SK-N-SH (cell line): ENCODE measurements at regions not wholly inside any gene's neighbourhood (a gene's known extent, or its start where the extent isn't known, plus 50 kb on each side); places are given as distances from the start of the nearest gene placed in this dataset.

Source experiments
- CTCF ChIA-PET: fragments of 300-600, 350-600 bp; formaldehyde crosslinking; extraction: SDS; loops from one replicate; lab custom pipeline; 2021; lab: Yijun Ruan, JAX
- POLR2A ChIA-PET: fragments of 350-600 bp; sonication (Branson Sonifier 250); formaldehyde crosslinking; extraction: SDS; loops from one replicate; lab custom pipeline; 2020; ENCODE audit warnings: antibody characterized with exemption, inconsistent platforms; lab: Yijun Ruan, JAX
- DNase-seq: peaks from one replicate; pipeline ENCODE4 v3.0.0; 2012
- H2AFZ ChIP-seq: fragments of 200-600 bp; sonication (generic); 2 replicates; pipeline ENCODE4 v1.8.1; 2016; ENCODE audit warnings: antibody characterized with exemption, mild to moderate bottlenecking, low read depth
- H3F3A ChIP-seq: fragments of 200-600 bp; sonication (generic); replicated peaks from 2 replicates; pipeline ENCODE3; 2016; ENCODE audit warnings: antibody characterized with exemption, mild to moderate bottlenecking; ENCODE audit not compliant: insufficient read depth
- H3K27ac ChIP-seq, 2 experiments: fragments of 200-500 bp in 1 of 2; fragments of 200-600 bp in 1 of 2; sonication (Bioruptor generic) in 1 of 2; sonication (generic), shearing (Covaris generic) in 1 of 2; 2 replicates each; pipeline versions ENCODE4 v1.5.1 to v1.6.1; 2014 to 2016; ENCODE audit warnings: low read depth in 2 of 2, inconsistent platforms in 1 of 2, low read length in 1 of 2, mild to moderate bottlenecking in 1 of 2, mixed read lengths in 1 of 2
- H3K27me3 ChIP-seq: fragments of 200-600 bp; sonication (generic), shearing (Covaris generic); 2 replicates; pipeline ENCODE4 v1.6.1; 2016; ENCODE audit warnings: mixed run types; ENCODE audit not compliant: insufficient read depth
- H3K36me3 ChIP-seq, 2 experiments: fragments of 200-500 bp in 1 of 2; fragments of 200-600 bp in 1 of 2; sonication (Bioruptor generic) in 1 of 2; sonication (generic) in 1 of 2; replicated peaks in 1 of 2; 2 replicates each; pipeline versions ENCODE3 to v1.5.1; 2014 to 2016; ENCODE audit warnings: low read length in 1 of 2, mild to moderate bottlenecking in 1 of 2; ENCODE audit not compliant: insufficient read depth in 2 of 2, control insufficient read depth in 1 of 2
- H3K4me1 ChIP-seq, 2 experiments: fragments of 200-500 bp in 1 of 2; fragments of 200-600 bp in 1 of 2; sonication (Bioruptor generic) in 1 of 2; sonication (generic), shearing (Covaris generic) in 1 of 2; 2 replicates each; pipeline versions ENCODE4 v1.5.1 to v1.6.1; 2014 to 2016; ENCODE audit warnings: low read depth in 1 of 2, low read length in 1 of 2, mixed run types in 1 of 2; ENCODE audit not compliant: insufficient read depth in 2 of 2, control insufficient read depth in 1 of 2
- H3K4me2 ChIP-seq: fragments of 200-600 bp; sonication (generic), shearing (Covaris generic); 2 replicates; pipeline ENCODE4 v1.6.1; 2017; ENCODE audit warnings: mixed run types
- H3K4me3 ChIP-seq, 2 experiments: fragments of 200-500 bp in 1 of 2; fragments of 200-600 bp in 1 of 2; sonication (Bioruptor generic) in 1 of 2; sonication (generic), shearing (Covaris generic) in 1 of 2; 2 replicates each; pipeline versions ENCODE4 v1.5.1 to v1.8.1; 2014 to 2016; ENCODE audit warnings: low read depth in 2 of 2, inconsistent platforms in 1 of 2, low read length in 1 of 2, mild to moderate bottlenecking in 1 of 2, mixed read lengths in 1 of 2, moderate library complexity in 1 of 2
- H3K79me2 ChIP-seq: fragments of 200-600 bp; sonication (generic); 2 replicates; pipeline ENCODE4 v1.8.1; 2017; ENCODE audit warnings: mild to moderate bottlenecking; ENCODE audit not compliant: insufficient read depth
- H3K9ac ChIP-seq: fragments of 200-600 bp; sonication (generic); 2 replicates; pipeline ENCODE4 v1.6.1; 2017; ENCODE audit warnings: mixed run types
- H3K9me2 ChIP-seq: fragments of 200-600 bp; sonication (generic); 2 replicates; pipeline ENCODE4 v1.6.1; 2017; ENCODE audit warnings: mixed run types
- H3K9me3 ChIP-seq: fragments of 200-600 bp; sonication (generic); 2 replicates; pipeline ENCODE4 v1.6.1; 2017; ENCODE audit warnings: mixed run types, mild to moderate bottlenecking, moderate library complexity
- H4K20me1 ChIP-seq: fragments of 200-600 bp; sonication (generic); 2 replicates; pipeline ENCODE4 v1.6.1; 2017; ENCODE audit warnings: mild to moderate bottlenecking, mixed run types; ENCODE audit not compliant: insufficient read depth
- EZH2phosphoT487 ChIP-seq: fragments of 200-600 bp; sonication (generic); IDR thresholded peaks from 2 replicates; pipeline ENCODE4 v1.6.1; 2017; ENCODE audit warnings: low read depth, mixed run types, mild to moderate bottlenecking, antibody characterized with exemption, moderate library complexity, borderline replicate concordance
- FOSL2 ChIP-seq: IDR thresholded peaks from 2 replicates; pipeline ENCODE4 v1.4.0; 2012; ENCODE audit warnings: low read depth, mild to moderate bottlenecking, moderate library complexity, borderline replicate concordance
- FOXJ3 ChIP-seq: sonication (generic); formaldehyde crosslinking; IDR thresholded peaks from 2 replicates; pipeline ENCODE4 v1.5.1; 2020; ENCODE audit warnings: mild to moderate bottlenecking, missing genetic modification reagents
- GABPA ChIP-seq: IDR thresholded peaks from 2 replicates; pipeline ENCODE4 v1.4.0; 2012; ENCODE audit warnings: low read depth, mild to moderate bottlenecking
- GATA2 ChIP-seq: sonication (generic); formaldehyde crosslinking; IDR thresholded peaks from 2 replicates; pipeline ENCODE4 v1.5.0; 2020; ENCODE audit warnings: mild to moderate bottlenecking, missing genetic modification reagents
- POLR2AphosphoS5 ChIP-seq: IDR thresholded peaks from 2 replicates; pipeline ENCODE4 v1.6.1; 2012; ENCODE audit warnings: low read depth, low read length
- RCOR1 ChIP-seq: fragments of 150-350 bp; IDR thresholded peaks from 2 replicates; pipeline ENCODE4 v1.6.1; 2017; ENCODE audit warnings: antibody characterized with exemption, low read length
- RXRA ChIP-seq: IDR thresholded peaks from 2 replicates; pipeline ENCODE4 v1.4.0; 2012; ENCODE audit warnings: low read depth, mild to moderate bottlenecking, borderline replicate concordance
- SMC3 ChIP-seq: IDR thresholded peaks from 2 replicates; pipeline ENCODE4 v1.6.1; 2012; ENCODE audit warnings: low read depth, low read length, improper control_type of control experiment
- TEAD4 ChIP-seq: IDR thresholded peaks from 2 replicates; pipeline ENCODE4 v1.4.0; 2012; ENCODE audit warnings: mild to moderate bottlenecking, borderline replicate concordance; ENCODE audit not compliant: insufficient read depth
- YY1 ChIP-seq: IDR thresholded peaks from 2 replicates; pipeline ENCODE4 v1.4.0; 2012; ENCODE audit warnings: low read depth, mild to moderate bottlenecking
- WGBS: methylation state at CpG from one replicate; pipeline ENCODE4 v1.1.6; 2017; ENCODE audit warnings: low lambda C conversion rate; 5-methylcytosine and 5-hydroxymethylcytosine counted together
- TF ChIP-seq, protein P1 (sequence below): fragments of 200-600 bp; sonication (generic); IDR thresholded peaks from 2 replicates; pipeline ENCODE4 v1.6.1; 2017; ENCODE audit warnings: antibody characterized with exemption, mild to moderate bottlenecking, moderate library complexity
- TF ChIP-seq, protein P2 (sequence below): IDR thresholded peaks from 2 replicates; pipeline ENCODE4; 2012
- TF ChIP-seq, protein P3 (sequence below): IDR thresholded peaks from 2 replicates; pipeline ENCODE4 v1.4.0; 2012; ENCODE audit warnings: low read depth, borderline replicate concordance
- TF ChIP-seq, protein P4 (sequence below): IDR thresholded peaks from 2 replicates; pipeline ENCODE4 v1.4.0; 2012; ENCODE audit warnings: low read depth

DNA sequence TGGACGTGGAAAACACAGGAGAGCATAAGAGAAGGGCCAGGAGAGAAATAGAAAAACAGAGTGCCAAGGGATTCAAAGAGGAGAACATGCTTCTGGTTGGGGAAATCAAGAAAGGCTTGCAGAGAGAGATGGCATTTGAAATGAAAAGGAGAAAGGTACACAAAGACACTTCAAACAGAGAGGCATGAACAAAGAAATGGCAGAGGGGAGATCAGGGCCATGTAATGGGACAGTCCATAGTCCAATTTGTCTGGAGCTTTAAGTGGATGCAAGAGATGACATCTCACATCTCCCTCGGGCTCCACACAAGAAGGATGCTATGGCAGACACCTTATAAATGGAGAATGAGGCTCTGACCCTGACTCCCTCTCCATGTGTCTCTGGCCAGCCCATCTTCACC, 331.1 kb downstream of the MLLT3 start:
- TF ChIP-seq TEAD4 (no peak), EZH2phosphoT487 (no peak), FOXJ3 (CRISPR knock-in tag) (no peak)
- POLR2A ChIA-PET, result no interaction called here
- 14% methylated on average over 2 of the region's 2 CpGs for WGBS

DNA sequence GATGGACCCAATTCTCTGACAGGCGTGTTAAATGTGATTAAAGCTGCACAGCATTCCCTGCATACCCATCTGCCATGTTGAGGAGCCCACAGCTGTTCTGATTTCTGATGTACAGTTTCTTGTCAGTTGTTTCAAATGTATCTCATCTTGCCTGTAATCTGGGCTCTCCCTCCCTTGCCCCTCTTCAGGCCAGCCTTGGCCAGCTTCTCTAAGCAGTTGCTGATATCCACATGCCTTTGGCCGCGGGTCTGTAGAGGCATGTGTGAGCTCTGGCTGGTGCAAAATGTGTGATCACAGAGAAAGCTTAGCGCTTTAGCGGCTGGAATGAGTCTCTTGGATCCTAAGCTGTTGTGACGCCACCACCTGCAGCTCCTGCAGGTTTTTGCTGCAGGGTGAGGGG, 332.0 kb downstream of the MLLT3 start:
- Histone ChIP-seq H3K4me2 (no peak overlapping the region), H3K9ac (no peak overlapping the region), H3K9me2 (no peaks in the 10 kb centered on the region), H4K20me1 (no peaks in the 10 kb centered on the region), H3K4me1 (no peaks in the 10 kb centered on the region), H3F3A (no peaks in the 10 kb centered on the region), H3K4me3 (no peak overlapping the region), H3K36me3 (no peaks in the 10 kb centered on the region), H3K9me3 (no peaks in the 10 kb centered on the region), H2AFZ (no peak overlapping the region), H3K27ac (no peak overlapping the region), H3K27me3 (no peaks in the 10 kb centered on the region), H3K79me2 (no peaks in the 10 kb centered on the region)
- POLR2A ChIA-PET, result no interaction called here
- 36% methylated on average over 6 of the region's 6 CpGs for WGBS
- TF ChIP-seq POLR2AphosphoS5, result no peak
- no peak for TF ChIP-seq RXRA
- TF ChIP-seq, protein P1, sequence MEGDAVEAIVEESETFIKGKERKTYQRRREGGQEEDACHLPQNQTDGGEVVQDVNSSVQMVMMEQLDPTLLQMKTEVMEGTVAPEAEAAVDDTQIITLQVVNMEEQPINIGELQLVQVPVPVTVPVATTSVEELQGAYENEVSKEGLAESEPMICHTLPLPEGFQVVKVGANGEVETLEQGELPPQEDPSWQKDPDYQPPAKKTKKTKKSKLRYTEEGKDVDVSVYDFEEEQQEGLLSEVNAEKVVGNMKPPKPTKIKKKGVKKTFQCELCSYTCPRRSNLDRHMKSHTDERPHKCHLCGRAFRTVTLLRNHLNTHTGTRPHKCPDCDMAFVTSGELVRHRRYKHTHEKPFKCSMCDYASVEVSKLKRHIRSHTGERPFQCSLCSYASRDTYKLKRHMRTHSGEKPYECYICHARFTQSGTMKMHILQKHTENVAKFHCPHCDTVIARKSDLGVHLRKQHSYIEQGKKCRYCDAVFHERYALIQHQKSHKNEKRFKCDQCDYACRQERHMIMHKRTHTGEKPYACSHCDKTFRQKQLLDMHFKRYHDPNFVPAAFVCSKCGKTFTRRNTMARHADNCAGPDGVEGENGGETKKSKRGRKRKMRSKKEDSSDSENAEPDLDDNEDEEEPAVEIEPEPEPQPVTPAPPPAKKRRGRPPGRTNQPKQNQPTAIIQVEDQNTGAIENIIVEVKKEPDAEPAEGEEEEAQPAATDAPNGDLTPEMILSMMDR, result no peak
- no peak for TF ChIP-seq SMC3
- no peak for TF ChIP-seq GABPA
- no peak for TF ChIP-seq FOSL2
- TF ChIP-seq, protein P2, sequence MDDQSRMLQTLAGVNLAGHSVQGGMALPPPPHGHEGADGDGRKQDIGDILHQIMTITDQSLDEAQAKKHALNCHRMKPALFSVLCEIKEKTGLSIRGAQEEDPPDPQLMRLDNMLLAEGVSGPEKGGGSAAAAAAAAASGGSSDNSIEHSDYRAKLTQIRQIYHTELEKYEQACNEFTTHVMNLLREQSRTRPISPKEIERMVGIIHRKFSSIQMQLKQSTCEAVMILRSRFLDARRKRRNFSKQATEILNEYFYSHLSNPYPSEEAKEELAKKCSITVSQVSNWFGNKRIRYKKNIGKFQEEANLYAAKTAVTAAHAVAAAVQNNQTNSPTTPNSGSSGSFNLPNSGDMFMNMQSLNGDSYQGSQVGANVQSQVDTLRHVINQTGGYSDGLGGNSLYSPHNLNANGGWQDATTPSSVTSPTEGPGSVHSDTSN, result no peak
- TF ChIP-seq, protein P3, sequence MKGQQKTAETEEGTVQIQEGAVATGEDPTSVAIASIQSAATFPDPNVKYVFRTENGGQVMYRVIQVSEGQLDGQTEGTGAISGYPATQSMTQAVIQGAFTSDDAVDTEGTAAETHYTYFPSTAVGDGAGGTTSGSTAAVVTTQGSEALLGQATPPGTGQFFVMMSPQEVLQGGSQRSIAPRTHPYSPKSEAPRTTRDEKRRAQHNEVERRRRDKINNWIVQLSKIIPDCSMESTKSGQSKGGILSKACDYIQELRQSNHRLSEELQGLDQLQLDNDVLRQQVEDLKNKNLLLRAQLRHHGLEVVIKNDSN, result no peak
- no peak for TF ChIP-seq YY1
- no peak for TF ChIP-seq GATA2 (CRISPR knock-in tag)
- TF ChIP-seq, protein P4, sequence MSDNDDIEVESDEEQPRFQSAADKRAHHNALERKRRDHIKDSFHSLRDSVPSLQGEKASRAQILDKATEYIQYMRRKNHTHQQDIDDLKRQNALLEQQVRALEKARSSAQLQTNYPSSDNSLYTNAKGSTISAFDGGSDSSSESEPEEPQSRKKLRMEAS, result no peak
- TF ChIP-seq EZH2phosphoT487, result no peak
- no peak for TF ChIP-seq RCOR1
- TF ChIP-seq TEAD4, result no peak
- CTCF ChIA-PET, result interaction anchor here (0.9 kb wide), 1 partner anchor 17 kb away, joined by 4 read pairs; no protein-coding TSS in a partner anchor
- DNase-seq, result no peak

More for the DNA sequence above, 331.1 kb downstream of the MLLT3 start:
- Histone ChIP-seq H3K9me3 (no peaks in the 10 kb centered on the region), H3K27me3 (no peaks in the 10 kb centered on the region), H3K27ac (no peak overlapping the region), H3K9me2 (no peaks in the 10 kb centered on the region), H3K4me1 (no peaks in the 10 kb centered on the region), H2AFZ (no peak overlapping the region), H4K20me1 (no peaks in the 10 kb centered on the region), H3K4me3 (no peak overlapping the region), H3F3A (no peaks in the 10 kb centered on the region), H3K9ac (no peak overlapping the region), H3K4me2 (no peak overlapping the region), H3K36me3 (no peaks in the 10 kb centered on the region), H3K79me2 (no peaks in the 10 kb centered on the region)
- no peak for DNase-seq
- CTCF ChIA-PET, result interaction anchor here (0.9 kb wide), 1 partner anchor 18 kb away, joined by 4 read pairs; no protein-coding TSS in a partner anchor
